ENCODE measurements at regions not wholly inside any gene's neighbourhood (a gene's known extent, or its start where the extent isn't known, plus 50 kb on each side); places are given as distances from the start of the nearest gene placed in this dataset.
"Not testable (repeated sequence)": the region's sequence is repeated elsewhere in the genome, so short reads cannot be mapped to it uniquely, and the experiment has no call there.

GRCh38 chr7:103244865-103245264 lies 52.4 kb upstream of the PMPCB start:
- peak; percentile 14 to 67 (median 48) for DNase-seq
- H3K4me3 ChIP-seq; H3K9me3 ChIP-seq; H3K27ac ChIP-seq; ATAC-seq; intact Hi-C loops (cut with DNase I); FAIRE-seq; H3K36me3 ChIP-seq; H3K4me1 ChIP-seq; H3K27me3 ChIP-seq: not testable (repeated sequence)
- 69% methylated on average over 7 to 9 of the region's 9 CpGs for WGBS, 2 donors

- no peaks in the 10 kb centered on the region for H3K4me1 ChIP-seq
- no peaks in the 10 kb centered on the region for H3K36me3 ChIP-seq
- intact Hi-C loops (cut with DNase I), result no loop called here
- no peaks in the 10 kb centered on the region for H3K27me3 ChIP-seq
- no peak overlapping the region for H3K27ac ChIP-seq
- WGBS, 2 donors, result 18 to 32% methylated on average over 6 of the region's 6 CpGs
- no peak overlapping the region for H3K4me3 ChIP-seq
- no peaks in the 10 kb centered on the region for H3K9me3 ChIP-seq
- FAIRE-seq (no peak), DNase-seq (peak in 3 of 6 donors; percentile 40 to 65 (median 64)), ATAC-seq (peak in 3 of 4 donors; percentile 77 to 89 (median 81))
- TF ChIP-seq CTCF (IDR thresholded peaks at IDR 0.05), result no peak
These were observed 56.4 kb upstream of the PMPCB start for GRCh38 chr7:103240806-103241205.

GRCh38 chr7:103235824-103236223 lies 61.4 kb upstream of the PMPCB start:
- H3K27ac ChIP-seq; H3K27me3 ChIP-seq; H3K36me3 ChIP-seq; H3K4me3 ChIP-seq; FAIRE-seq; DNase-seq; intact Hi-C loops (cut with DNase I); H3K9me3 ChIP-seq; ATAC-seq; H3K4me1 ChIP-seq: not testable (repeated sequence)
- 71 to 75% methylated on average over 3 to 4 of the region's 4 CpGs for WGBS, 2 donors

GRCh38 chr7:103234877-103235276 lies 62.4 kb upstream of the PMPCB start:
- H3K4me1 ChIP-seq; H3K4me3 ChIP-seq; H3K27me3 ChIP-seq; intact Hi-C loops (cut with DNase I); DNase-seq; H3K9me3 ChIP-seq; H3K36me3 ChIP-seq; FAIRE-seq; H3K27ac ChIP-seq; ATAC-seq: not testable (repeated sequence)
- WGBS, 2 donors, result 95 to 97% methylated on average over 2 of the region's 2 CpGs

GRCh38 chr7:103227787-103228186 lies 69.4 kb upstream of the PMPCB start:
- intact Hi-C loops (cut with DNase I), result not testable (repeated sequence)
- 41 to 78% methylated on average over 1 of the region's 1 CpG for WGBS, 2 donors

GRCh38 chr7:103225798-103226197 lies 71.4 kb upstream of the PMPCB start:
- H3K27me3 ChIP-seq; H3K27ac ChIP-seq; DNase-seq; intact Hi-C loops (cut with DNase I); FAIRE-seq; H3K36me3 ChIP-seq; ATAC-seq; H3K4me3 ChIP-seq; H3K9me3 ChIP-seq; H3K4me1 ChIP-seq: not testable (repeated sequence)
- WGBS, 2 donors, result 79 to 89% methylated on average over 1 of the region's 1 CpG

More at GRCh38 chr7:103227787-103228186, 69.4 kb upstream of the PMPCB start:
- FAIRE-seq, ATAC-seq, H3K9me3 ChIP-seq, H3K4me1 ChIP-seq, H3K4me3 ChIP-seq, H3K27ac ChIP-seq, DNase-seq, H3K27me3 ChIP-seq, H3K36me3 ChIP-seq: not testable (repeated sequence)

GRCh38 chr7:103223065-103223464 lies 74.2 kb upstream of the NAPEPLD start:
- H3K36me3 ChIP-seq; H3K27me3 ChIP-seq; H3K27ac ChIP-seq; H3K4me3 ChIP-seq; intact Hi-C loops (cut with DNase I); H3K9me3 ChIP-seq; DNase-seq; ATAC-seq; H3K4me1 ChIP-seq: not testable (repeated sequence)
- WGBS, 2 donors, result 85 to 93% methylated on average over 3 of the region's 3 CpGs
- peak; percentile 47 for FAIRE-seq

GRCh38 chr7:103211049-103211448 lies 62.1 kb upstream of the NAPEPLD start:
- intact Hi-C loops (cut with DNase I); H3K36me3 ChIP-seq; H3K4me1 ChIP-seq; FAIRE-seq; H3K27ac ChIP-seq; ATAC-seq; DNase-seq; H3K4me3 ChIP-seq; H3K9me3 ChIP-seq; H3K27me3 ChIP-seq: not testable (repeated sequence)
- WGBS, 2 donors, result 45 to 48% methylated on average over 6 of the region's 6 CpGs

GRCh38 chr7:103199191-103199590 lies 50.3 kb upstream of the NAPEPLD start:
- FAIRE-seq; H3K27me3 ChIP-seq; intact Hi-C loops (cut with DNase I); H3K4me3 ChIP-seq; ATAC-seq; H3K9me3 ChIP-seq; H3K36me3 ChIP-seq; H3K4me1 ChIP-seq; DNase-seq; H3K27ac ChIP-seq: not testable (repeated sequence)
- 77 to 82% methylated on average over 3 of the region's 3 CpGs for WGBS, 2 donors
